IPS DF 19.7 (cell line): ENCODE measurements at regions not wholly inside any gene's neighbourhood (a gene's known extent, or its start where the extent isn't known, plus 50 kb on each side); places are given as distances from the start of the nearest gene placed in this dataset.

ENCODE experiments used
- DNase-seq: peaks from one replicate; pipeline ENCODE4 v3.0.0-alpha.2; 2013; ENCODE audit warnings: low read depth, low spot score

GRCh38 chr2:193583638-193584400 lies 1389.1 kb upstream of the TMEFF2 start:
- peak; percentile 40 for DNase-seq

GRCh38 chr2:193581807-193582206 lies 1387.1 kb upstream of the TMEFF2 start:
- no peak for DNase-seq

GRCh38 chr2:193580176-193580950 lies 1385.6 kb upstream of the TMEFF2 start:
- no peak for DNase-seq

- DNase-seq, result no peak
These were observed 1372.2 kb upstream of the TMEFF2 start for GRCh38 chr2:193566886-193567285.

GRCh38 chr2:193566276-193566675 lies 1371.5 kb upstream of the TMEFF2 start:
- DNase-seq, result no peak

GRCh38 chr2:193562031-193562430 lies 1367.3 kb upstream of the TMEFF2 start:
- DNase-seq, result no peak

- no peak for DNase-seq
These were observed 1366.3 kb upstream of the TMEFF2 start for GRCh38 chr2:193561054-193561453.

- DNase-seq, result no peak
These were observed 1362.2 kb upstream of the TMEFF2 start for GRCh38 chr2:193556766-193557470.

- no peak for DNase-seq
These were observed 1354.9 kb upstream of the TMEFF2 start for GRCh38 chr2:193549661-193550060.

- DNase-seq, result no peak
These were observed 1348.0 kb upstream of the TMEFF2 start for GRCh38 chr2:193542762-193543161.

GRCh38 chr2:193539188-193539587 lies 1344.5 kb upstream of the TMEFF2 start:
- no peak for DNase-seq

- no peak for DNase-seq
These were observed 1343.3 kb upstream of the TMEFF2 start for GRCh38 chr2:193538061-193538460.

GRCh38 chr2:193537531-193537930 lies 1342.8 kb upstream of the TMEFF2 start:
- DNase-seq, result no peak

- DNase-seq, result no peak
These were observed 1333.7 kb upstream of the TMEFF2 start for GRCh38 chr2:193528458-193528857.

GRCh38 chr2:193527146-193527545 lies 1332.4 kb upstream of the TMEFF2 start:
- no peak for DNase-seq

- DNase-seq, result no peak
These were observed 1328.9 kb upstream of the TMEFF2 start for GRCh38 chr2:193523662-193524061.

- no peak for DNase-seq
These were observed 1326.8 kb upstream of the TMEFF2 start for GRCh38 chr2:193521523-193521922.

- no peak for DNase-seq
These were observed 1326.2 kb upstream of the TMEFF2 start for GRCh38 chr2:193520709-193521458.

GRCh38 chr2:193518041-193518817 lies 1323.5 kb upstream of the TMEFF2 start:
- no peak for DNase-seq

GRCh38 chr2:193517615-193518014 lies 1322.9 kb upstream of the TMEFF2 start:
- no peak for DNase-seq

GRCh38 chr2:193506035-193506434 lies 1311.3 kb upstream of the TMEFF2 start:
- no peak for DNase-seq
